CD14-positive monocyte (primary cell): ENCODE measurements at regions not wholly inside any gene's neighbourhood (a gene's known extent, or its start where the extent isn't known, plus 50 kb on each side); places are given as distances from the start of the nearest gene placed in this dataset.

Experiments used
- DNase-seq, 3 donors: peaks; one replicate each; pipeline ENCODE4 v3.0.0-alpha.2; 2011 to 2022
- H2AFZ ChIP-seq: 2 replicates; pipeline ENCODE4 v1.6.0; 2012; ENCODE audit warnings: mild to moderate bottlenecking, low read depth, low read length, inconsistent platforms; ENCODE audit not compliant: insufficient read depth, poor library complexity, severe bottlenecking
- H3K27ac ChIP-seq, 2 donors: 1 replicate in 1 of 2; 2 replicates in 1 of 2; pipeline ENCODE4 v1.5.1; 2012 to 2013; ENCODE audit warnings: low read length in 2 of 2, control low read depth in 1 of 2, inconsistent platforms in 1 of 2, low read depth in 1 of 2, mild to moderate bottlenecking in 1 of 2
- H3K27me3 ChIP-seq, 2 donors: one replicate each; pipeline versions ENCODE4 v1.6.0 to v1.6.1; 2011 to 2013; ENCODE audit warnings: low read length in 2 of 2; ENCODE audit not compliant: control insufficient read depth in 2 of 2, insufficient read depth in 2 of 2
- H3K36me3 ChIP-seq, 2 donors: replicated peaks in 1 of 2; 1 replicate in 1 of 2; 2 replicates in 1 of 2; pipeline versions ENCODE4 v1.5.1 to v1.6.1; 2012 to 2013; ENCODE audit warnings: low read length in 2 of 2, control low read depth in 1 of 2, inconsistent platforms in 1 of 2, mild to moderate bottlenecking in 1 of 2; ENCODE audit not compliant: insufficient read depth in 2 of 2, control insufficient read depth in 1 of 2
- H3K4me1 ChIP-seq, 2 donors: 1 replicate in 1 of 2; 2 replicates in 1 of 2; pipeline versions ENCODE4 v1.5.1 to v1.6.1; 2012 to 2013; ENCODE audit warnings: low read length in 2 of 2, control low read depth in 1 of 2, inconsistent platforms in 1 of 2, mild to moderate bottlenecking in 1 of 2, moderate library complexity in 1 of 2; ENCODE audit not compliant: insufficient read depth in 2 of 2, control insufficient read depth in 1 of 2
- H3K4me2 ChIP-seq: replicated peaks from 2 replicates; pipeline ENCODE3; 2012; ENCODE audit warnings: low read length, moderate library complexity, mild to moderate bottlenecking; ENCODE audit not compliant: poor library complexity, severe bottlenecking; ENCODE audit errors: extremely low read depth
- H3K4me3 ChIP-seq, 3 experiments: fragments of 200-600 bp in 1 of 3; sonication (generic) in 1 of 3; replicated peaks in 1 of 3; 1 replicate in 2 of 3; 2 replicates in 1 of 3; pipeline ENCODE4 v1.5.1; 2011 to 2013; ENCODE audit warnings: low read length in 3 of 3, mild to moderate bottlenecking in 3 of 3, control low read depth in 2 of 3, low read depth in 2 of 3, inconsistent platforms in 1 of 3, moderate library complexity in 1 of 3
- H3K79me2 ChIP-seq: 2 replicates; pipeline ENCODE4 v1.6.0; 2012; ENCODE audit warnings: mild to moderate bottlenecking, control low read depth, inconsistent platforms, low read length, moderate library complexity; ENCODE audit not compliant: insufficient read depth
- H3K9ac ChIP-seq: 2 replicates; pipeline ENCODE4 v1.6.0; 2017; ENCODE audit warnings: low read length, mild to moderate bottlenecking; ENCODE audit not compliant: insufficient read depth, poor library complexity, severe bottlenecking
- H3K9me3 ChIP-seq, 2 donors: replicated peaks in 1 of 2; 1 replicate in 1 of 2; 2 replicates in 1 of 2; pipeline versions ENCODE4 v1.5.1 to v1.6.1; 2012 to 2013; ENCODE audit warnings: low read length in 2 of 2, control low read depth in 1 of 2; ENCODE audit not compliant: control insufficient read depth in 1 of 2, insufficient read depth in 1 of 2
- H4K20me1 ChIP-seq: 2 replicates; pipeline ENCODE4 v1.6.0; 2012; ENCODE audit warnings: mild to moderate bottlenecking, low read length, control low read depth, moderate library complexity; ENCODE audit not compliant: insufficient read depth
- H3K27ac Mint-ChIP-seq, 7 donors: one replicate each; pipeline ENCODE4 v1.8.0; 2020; ENCODE audit warnings: mild to moderate bottlenecking in 7 of 7, mixed read lengths in 7 of 7, moderate library complexity in 6 of 7, inconsistent platforms in 2 of 7
- H3K27me3 Mint-ChIP-seq, 3 donors: one replicate each; pipeline ENCODE4 v1.8.0; 2021 to 2022; ENCODE audit warnings: low read depth in 3 of 3, mild to moderate bottlenecking in 3 of 3, mixed read lengths in 3 of 3, moderate library complexity in 3 of 3, inconsistent platforms in 1 of 3
- H3K36me3 Mint-ChIP-seq, 2 donors: one replicate each; pipeline ENCODE4 v1.8.0; 2020; ENCODE audit warnings: mixed read lengths in 2 of 2, inconsistent platforms in 1 of 2, mild to moderate bottlenecking in 1 of 2
- H3K4me1 Mint-ChIP-seq: one replicate; pipeline ENCODE4 v1.8.0; 2020; ENCODE audit warnings: mild to moderate bottlenecking, mixed read lengths
- H3K4me3 Mint-ChIP-seq, 2 donors: one replicate each; pipeline ENCODE4 v1.8.0; 2020; ENCODE audit warnings: mild to moderate bottlenecking in 2 of 2, mixed read lengths in 2 of 2, moderate library complexity in 1 of 2
- H3K9me3 Mint-ChIP-seq, 7 donors: one replicate each; pipeline ENCODE4 v1.8.0; 2020 to 2022; ENCODE audit warnings: mixed read lengths in 7 of 7, mild to moderate bottlenecking in 6 of 7, moderate library complexity in 6 of 7, inconsistent platforms in 2 of 7
- CTCF ChIP-seq: fragments of 200-600 bp; IDR thresholded peaks from one replicate; pipeline ENCODE4 v1.8.0; 2022; ENCODE audit warnings: antibody characterized with exemption, mild to moderate bottlenecking
- WGBS: methylation state at CpG from one replicate; pipeline ENCODE4 v1.1.5; 2013; ENCODE audit warnings: missing lambda C conversion rate; ENCODE audit not compliant: insufficient coverage; 5-methylcytosine and 5-hydroxymethylcytosine counted together
- intact Hi-C, 2 donors: fragments of 100-400 bp; cut with micrococcal nuclease; formaldehyde crosslinking; loops; one replicate each; pipeline versions ENCODE4 v1.15.0 to v1.15.1; 2023

GRCh38 chr11:87924125-87924524 is 251.1 kb downstream of the RAB38 start:
- H3K36me3 Mint-ChIP-seq = no peaks in the 10 kb centered on the region
- Histone ChIP-seq H3K27ac (no peak overlapping the region), H3K9ac (no peak overlapping the region), H4K20me1 (no peaks in the 10 kb centered on the region), H3K9me3 (no peaks in the 10 kb centered on the region), H3K4me2 (no peak overlapping the region), H3K27me3 (no peaks in the 10 kb centered on the region), H3K36me3 (no peaks in the 10 kb centered on the region), H3K79me2 (no peaks in the 10 kb centered on the region), H2AFZ (no peak overlapping the region), H3K4me3 (no peak overlapping the region), H3K4me1 (no peaks in the 10 kb centered on the region)
- H3K27me3 Mint-ChIP-seq = no peaks in the 10 kb centered on the region
- intact Hi-C loops = no loop called here
- peaks cover 0 to 4% (median 2%) of the 10 kb centered on the region in 7 donors for H3K9me3 Mint-ChIP-seq
- DNase-seq = no peak
- H3K27ac Mint-ChIP-seq = no peak overlapping the region
- H3K4me1 Mint-ChIP-seq = no peaks in the 10 kb centered on the region
- no peak overlapping the region for H3K4me3 Mint-ChIP-seq
- TF ChIP-seq CTCF = no peak
- 67% methylated on average over 1 of the region's 1 CpG for WGBS

GRCh38 chr11:87917111-87917510 is 258.1 kb downstream of the RAB38 start:
- no peaks in the 10 kb centered on the region for H3K36me3 Mint-ChIP-seq
- H3K27me3 ChIP-seq = no peaks in the 10 kb centered on the region
- no peaks in the 10 kb centered on the region for H3K4me1 Mint-ChIP-seq
- no peaks in the 10 kb centered on the region for H3K79me2 ChIP-seq
- 85% methylated on average over 2 of the region's 3 CpGs for WGBS
- DNase-seq = no peak
- H3K4me3 ChIP-seq = no peak overlapping the region
- no peaks in the 10 kb centered on the region for H3K36me3 ChIP-seq
- H3K9me3 ChIP-seq = peaks cover 0 to 9% of the 10 kb centered on the region in 2 donors
- intact Hi-C loops = no loop called here
- no peaks in the 10 kb centered on the region for H4K20me1 ChIP-seq
- H3K4me2 ChIP-seq = no peak overlapping the region
- peaks cover 1 to 10% (median 3%) of the 10 kb centered on the region in 7 donors for H3K9me3 Mint-ChIP-seq
- H3K27ac ChIP-seq = no peak overlapping the region
- no peak overlapping the region for H3K9ac ChIP-seq
- H3K4me1 ChIP-seq = no peaks in the 10 kb centered on the region
- no peak overlapping the region for H2AFZ ChIP-seq
- H3K27me3 Mint-ChIP-seq = no peaks in the 10 kb centered on the region
- H3K4me3 Mint-ChIP-seq = no peak overlapping the region
- no peak overlapping the region for H3K27ac Mint-ChIP-seq
- no peak for TF ChIP-seq CTCF
